ENCODE measurements at regions not wholly inside any gene's neighbourhood (a gene's known extent, or its start where the extent isn't known, plus 50 kb on each side); places are given as distances from the start of the nearest gene placed in this dataset.

DNA sequence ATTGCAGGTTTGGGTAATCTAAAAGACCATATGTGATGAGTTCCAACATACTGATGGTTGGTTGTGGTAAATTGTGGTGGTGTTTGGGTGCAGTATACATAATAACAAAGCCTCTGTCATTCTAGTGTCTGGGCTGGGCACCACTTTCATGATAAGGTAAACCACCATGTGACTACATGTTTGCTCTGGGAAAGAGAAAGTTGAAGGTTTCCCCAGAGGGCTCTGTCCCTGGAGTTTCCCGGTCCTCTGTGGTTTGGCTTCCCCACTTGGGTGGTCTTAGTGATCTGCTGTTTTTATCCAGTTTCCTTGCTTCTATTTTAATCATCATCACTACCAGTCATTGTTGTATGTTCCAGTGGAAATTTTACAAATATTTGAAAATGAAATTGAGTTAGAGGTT, 55.9 kb upstream of the TSPAN2 start:
- TF ChIP-seq JUND (IDR thresholded peaks at IDR 0.05; ENCODE audit: low read length) (no peak), NRF1 (IDR thresholded peaks at IDR 0.05; ENCODE audit: low read depth, low read length) (no peak), RNF2 (IDR thresholded peaks at IDR 0.05; ENCODE audit: borderline replicate concordance, low read depth, low read length, missing control alignments, poor library complexity, severe bottlenecking) (no peak), RBBP5 (IDR thresholded peaks at IDR 0.05; ENCODE audit: borderline replicate concordance, low read depth, low read length) (no peak), TBP (IDR thresholded peaks at IDR 0.05; ENCODE audit: low read depth, low read length) (no peak), JUN (IDR thresholded peaks at IDR 0.05; ENCODE audit: low read depth, low read length) (no peak), KDM1A (IDR thresholded peaks at IDR 0.05; ENCODE audit: borderline replicate concordance, low read length) (no peak), GABPA (IDR thresholded peaks at IDR 0.05; ENCODE audit: borderline replicate concordance, insufficient read depth, low read length) (no peak), SP2 (IDR thresholded peaks at IDR 0.05; ENCODE audit: low read length) (no peak), CHD1 (IDR thresholded peaks at IDR 0.05; ENCODE audit: low read depth, low read length) (no peak), SIRT6 (IDR thresholded peaks at IDR 0.05; ENCODE audit: low read length) (no peak), CTBP2 (IDR thresholded peaks at IDR 0.05; ENCODE audit: borderline replicate concordance, insufficient read depth, insufficient read length, low read length) (no peak), KDM5A (IDR thresholded peaks at IDR 0.05; ENCODE audit: low read length) (no peak)
- H3K79me2 ChIP-seq (ENCODE audit: control insufficient read depth in 1 of 2, insufficient read depth in 2 of 2, low read length in 2 of 2), result no peaks in the 10 kb centered on the region
- no peak overlapping the region for H3K23ac ChIP-seq (ENCODE audit: insufficient read length)
- FAIRE-seq (no peak), DNase-seq (ENCODE audit: low read depth in 1 of 2, low spot score in 2 of 2) (no peak)
- no peak overlapping the region for H2BK12ac ChIP-seq (ENCODE audit: low read depth, low read length)
- H3K4me2 ChIP-seq (ENCODE audit: insufficient read depth in 1 of 2, low read depth in 2 of 2, low read length in 2 of 2), result no peak overlapping the region
- no peaks in the 10 kb centered on the region for H3K23me2 ChIP-seq (ENCODE audit: low read depth, low read length)
- H3K36me3 ChIP-seq (ENCODE audit: control insufficient read depth in 2 of 4, insufficient read depth in 4 of 4, low read length in 3 of 4), result no peaks in the 10 kb centered on the region
- no peak overlapping the region for H3K18ac ChIP-seq (ENCODE audit: extremely low read depth, low read length)
- H4K91ac ChIP-seq (replicated peaks; ENCODE audit: insufficient read length, low read length), result no peak overlapping the region
- WGBS, 2 experiments (ENCODE audit: extremely low coverage in 1 of 2, insufficient coverage in 1 of 2, insufficient read length in 1 of 2, insufficient replicate concordance in 2 of 2, low coverage in 1 of 2, low lambda C conversion rate in 2 of 2, missing lambda C conversion rate in 1 of 2), result 100% methylated on average over 1 of the region's 1 CpG; no CpG with 5 or more reads in 1 of the 2 experiments
- H3K79me1 ChIP-seq (ENCODE audit: low read depth, low read length), result no peaks in the 10 kb centered on the region
- no peak overlapping the region for H4K8ac ChIP-seq (ENCODE audit: extremely low read depth, insufficient read depth, low read length)
- H2BK15ac ChIP-seq (ENCODE audit: low read length), result no peak overlapping the region
- H2AK5ac ChIP-seq (ENCODE audit: low read depth, low read length), result no peak overlapping the region
- no peak overlapping the region for H2BK5ac ChIP-seq (ENCODE audit: low read depth, low read length)
- H2AFZ ChIP-seq (ENCODE audit: low read length), result no peak overlapping the region
- no peak overlapping the region for H2BK120ac ChIP-seq (replicated peaks; ENCODE audit: low read depth, low read length)
- no peak overlapping the region for H3K56ac ChIP-seq (replicated peaks; ENCODE audit: insufficient read length, low read depth, low read length)
- no peak overlapping the region for H2BK20ac ChIP-seq (ENCODE audit: low read length)
- H4K5ac ChIP-seq (ENCODE audit: insufficient read length, low read depth, low read length), result no peak overlapping the region
- no peak overlapping the region for H3K27ac ChIP-seq (ENCODE audit: low read depth, low read length)
- no peaks in the 10 kb centered on the region for H3K9me3 ChIP-seq (ENCODE audit: insufficient read depth in 2 of 2, low read depth in 1 of 2, low read length in 1 of 2)
- H3K14ac ChIP-seq (ENCODE audit: insufficient read length), result no peak overlapping the region
- H3K4me1 ChIP-seq (replicated peaks in 1 of 4; ENCODE audit: control insufficient read depth in 3 of 4, insufficient read depth in 4 of 4, low read length in 3 of 4), result no peaks in the 10 kb centered on the region
- no peaks in the 10 kb centered on the region for H3K27me3 ChIP-seq (replicated peaks in 1 of 4; ENCODE audit: control insufficient read depth in 3 of 4, extremely low read depth in 1 of 4, insufficient read depth in 3 of 4, low read length in 3 of 4)
- ChIA-PET POLR2A (ENCODE audit: partially characterized antibody) (no interaction called here), CTCF (ENCODE audit: partially characterized antibody) (interaction anchor here (1.2 kb wide), 1 partner anchor 38 kb away, joined by 4 read pairs; no protein-coding TSS in a partner anchor)
- H3K9ac ChIP-seq (replicated peaks in 1 of 4; ENCODE audit: extremely low read depth in 1 of 4, low read depth in 3 of 4, low read length in 3 of 4), result no peak overlapping the region
- H3K4me3 ChIP-seq (ENCODE audit: extremely low read depth in 1 of 4, insufficient read depth in 2 of 4, low read depth in 3 of 4, low read length in 4 of 4), result no peak overlapping the region
- no peak overlapping the region for H3K4ac ChIP-seq (replicated peaks; ENCODE audit: insufficient read length, low read depth, low read length)
- no peaks in the 10 kb centered on the region for H4K20me1 ChIP-seq (replicated peaks in 1 of 2; ENCODE audit: control insufficient read depth in 1 of 2, insufficient read depth in 2 of 2, low read length in 2 of 2)

Measured in H1 (cell line).